Hepatocyte (in vitro differentiated cells): ENCODE measurements at regions not wholly inside any gene's neighbourhood (a gene's known extent, or its start where the extent isn't known, plus 50 kb on each side); places are given as distances from the start of the nearest gene placed in this dataset.

Experiments used
- EZH2 ChIP-seq: fragments of 200-600 bp; sonication (generic); IDR thresholded peaks from 2 replicates; pipeline ENCODE4 v1.6.1; 2016; ENCODE audit warnings: antibody characterized with exemption, mild to moderate bottlenecking, borderline replicate concordance
- TF ChIP-seq, protein P1 (sequence below): fragments of 200-600 bp; sonication (generic); IDR thresholded peaks from 2 replicates; pipeline ENCODE4 v1.5.1; 2016; ENCODE audit warnings: antibody characterized with exemption, mild to moderate bottlenecking; ENCODE audit not compliant: poor library complexity

GRCh38 chr11:27212248-27212780 lies 150.7 kb downstream of the CCDC34 start:
- TF ChIP-seq, protein P1, sequence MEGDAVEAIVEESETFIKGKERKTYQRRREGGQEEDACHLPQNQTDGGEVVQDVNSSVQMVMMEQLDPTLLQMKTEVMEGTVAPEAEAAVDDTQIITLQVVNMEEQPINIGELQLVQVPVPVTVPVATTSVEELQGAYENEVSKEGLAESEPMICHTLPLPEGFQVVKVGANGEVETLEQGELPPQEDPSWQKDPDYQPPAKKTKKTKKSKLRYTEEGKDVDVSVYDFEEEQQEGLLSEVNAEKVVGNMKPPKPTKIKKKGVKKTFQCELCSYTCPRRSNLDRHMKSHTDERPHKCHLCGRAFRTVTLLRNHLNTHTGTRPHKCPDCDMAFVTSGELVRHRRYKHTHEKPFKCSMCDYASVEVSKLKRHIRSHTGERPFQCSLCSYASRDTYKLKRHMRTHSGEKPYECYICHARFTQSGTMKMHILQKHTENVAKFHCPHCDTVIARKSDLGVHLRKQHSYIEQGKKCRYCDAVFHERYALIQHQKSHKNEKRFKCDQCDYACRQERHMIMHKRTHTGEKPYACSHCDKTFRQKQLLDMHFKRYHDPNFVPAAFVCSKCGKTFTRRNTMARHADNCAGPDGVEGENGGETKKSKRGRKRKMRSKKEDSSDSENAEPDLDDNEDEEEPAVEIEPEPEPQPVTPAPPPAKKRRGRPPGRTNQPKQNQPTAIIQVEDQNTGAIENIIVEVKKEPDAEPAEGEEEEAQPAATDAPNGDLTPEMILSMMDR = no peak
- no peak for TF ChIP-seq EZH2
